Ectodermal cell (in vitro differentiated cells): ENCODE measurements at regions not wholly inside any gene's neighbourhood (a gene's known extent, or its start where the extent isn't known, plus 50 kb on each side); places are given as distances from the start of the nearest gene placed in this dataset.

ENCODE experiments used
- H3K27ac ChIP-seq: 2 replicates; pipeline ENCODE4 v1.7.0; 2013; ENCODE audit warnings: mild to moderate bottlenecking, low read depth, low read length; ENCODE audit not compliant: insufficient read depth, poor library complexity, severe bottlenecking
- H3K27me3 ChIP-seq: 2 replicates; pipeline ENCODE4 v1.7.0; 2013; ENCODE audit warnings: mild to moderate bottlenecking, low read length; ENCODE audit not compliant: insufficient read depth, control insufficient read depth, poor library complexity, severe bottlenecking
- H3K36me3 ChIP-seq: one replicate; pipeline ENCODE4 v1.7.0; 2013; ENCODE audit warnings: low read length; ENCODE audit not compliant: control insufficient read depth, insufficient read depth
- H3K4me1 ChIP-seq: one replicate; pipeline ENCODE4 v1.7.0; 2013; ENCODE audit warnings: low read length; ENCODE audit not compliant: control insufficient read depth, insufficient read depth
- H3K4me3 ChIP-seq: 2 replicates; pipeline ENCODE4 v1.7.0; 2013; ENCODE audit warnings: low read depth, low read length, control low read depth; ENCODE audit not compliant: insufficient read depth
- H3K9me3 ChIP-seq: 2 replicates; pipeline ENCODE4 v1.7.0; 2013; ENCODE audit warnings: mild to moderate bottlenecking, low read length, moderate library complexity; ENCODE audit not compliant: control insufficient read depth
- WGBS, 2 experiments: methylation state at CpG; one replicate each; pipeline ENCODE4 v1.1.7; 2013; ENCODE audit warnings: missing lambda C conversion rate in 2 of 2; 5-methylcytosine and 5-hydroxymethylcytosine counted together

DNA sequence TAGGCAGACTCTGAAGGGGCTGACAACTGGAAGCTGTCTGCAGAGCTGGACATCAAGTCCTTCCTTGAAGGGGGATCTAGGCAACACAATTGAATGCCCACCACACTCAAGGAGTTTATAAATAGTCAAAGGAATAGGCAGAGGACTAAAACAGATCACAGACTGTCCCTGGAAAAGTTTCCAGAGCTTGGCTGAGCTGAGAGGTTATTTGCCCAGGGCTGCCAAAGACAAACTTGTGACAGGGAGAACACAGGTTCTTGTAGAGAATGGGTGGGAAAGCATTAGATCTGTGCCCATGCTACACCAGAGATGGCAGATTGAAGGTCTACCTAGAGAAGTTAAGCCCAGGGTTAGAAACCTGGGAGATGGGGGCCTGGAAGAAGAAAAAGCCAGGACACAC is 344.6 kb downstream of the MID1IP1 start:
- no peaks in the 10 kb centered on the region for H3K27me3 ChIP-seq
- H3K4me1 ChIP-seq: no peaks in the 10 kb centered on the region
- no peaks in the 10 kb centered on the region for H3K9me3 ChIP-seq
- no peak overlapping the region for H3K4me3 ChIP-seq
- no peak overlapping the region for H3K27ac ChIP-seq
- no peaks in the 10 kb centered on the region for H3K36me3 ChIP-seq

- WGBS, 2 experiments: 17 to 23% methylated on average over 8 of the region's 8 CpGs
- Histone ChIP-seq H3K27ac (no peak overlapping the region), H3K27me3 (no peaks in the 10 kb centered on the region), H3K36me3 (no peaks in the 10 kb centered on the region), H3K4me1 (no peaks in the 10 kb centered on the region), H3K9me3 (no peaks in the 10 kb centered on the region), H3K4me3 (no peak overlapping the region)
Observed at GRCh38 chrX:39149761-39150160, 348.5 kb downstream of the MID1IP1 start.

DNA sequence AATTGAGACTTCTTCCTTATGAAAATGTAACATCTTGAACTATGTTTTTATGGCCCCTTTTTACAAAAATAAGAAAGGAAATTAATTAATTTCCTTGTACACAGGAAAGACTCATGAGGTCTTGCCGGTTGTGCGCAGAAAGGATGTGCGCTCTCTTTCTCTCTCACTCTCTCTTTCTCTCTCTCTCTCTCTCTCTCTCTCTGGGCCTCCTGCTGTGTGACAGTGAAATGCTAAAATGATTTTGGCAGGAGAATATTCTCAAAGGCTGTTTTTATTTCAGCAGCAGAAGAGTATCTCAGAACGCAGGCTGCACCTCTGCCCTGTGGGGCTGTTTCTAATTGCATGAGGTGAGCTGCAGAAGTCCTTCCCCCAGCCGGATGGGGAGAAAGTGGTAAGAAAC is 349.0 kb downstream of the MID1IP1 start:
- Histone ChIP-seq H3K27me3 (no peaks in the 10 kb centered on the region), H3K27ac (no peak overlapping the region), H3K36me3 (no peaks in the 10 kb centered on the region), H3K4me3 (no peak overlapping the region), H3K4me1 (no peaks in the 10 kb centered on the region), H3K9me3 (no peaks in the 10 kb centered on the region)
- WGBS, 2 experiments: 36 to 58% methylated on average over 4 to 5 of the region's 5 CpGs

DNA sequence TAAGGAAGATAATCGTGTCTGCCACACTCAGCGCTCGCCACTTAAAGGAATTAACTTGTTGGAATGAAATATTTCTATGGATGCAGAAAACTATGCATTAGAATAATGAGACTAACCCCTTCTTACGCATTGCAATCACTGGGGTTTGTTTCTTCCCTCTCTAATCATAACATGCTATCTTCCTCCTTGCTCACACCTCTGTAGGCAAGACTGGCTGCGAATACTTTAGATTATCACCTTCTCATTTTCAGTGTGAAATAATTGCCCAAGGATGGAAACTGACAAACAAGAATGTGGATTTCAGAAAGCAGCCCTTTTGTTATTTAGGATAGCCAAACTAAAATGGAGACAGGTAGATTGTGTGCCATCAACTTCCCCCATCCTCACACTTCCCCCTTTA is 349.4 kb downstream of the MID1IP1 start:
- H3K4me3 ChIP-seq: no peak overlapping the region
- H3K27ac ChIP-seq: no peak overlapping the region
- no peaks in the 10 kb centered on the region for H3K9me3 ChIP-seq
- H3K36me3 ChIP-seq: no peaks in the 10 kb centered on the region
- WGBS, 2 experiments: 36 to 72% methylated on average over 3 to 5 of the region's 5 CpGs
- no peaks in the 10 kb centered on the region for H3K27me3 ChIP-seq
- no peaks in the 10 kb centered on the region for H3K4me1 ChIP-seq

DNA sequence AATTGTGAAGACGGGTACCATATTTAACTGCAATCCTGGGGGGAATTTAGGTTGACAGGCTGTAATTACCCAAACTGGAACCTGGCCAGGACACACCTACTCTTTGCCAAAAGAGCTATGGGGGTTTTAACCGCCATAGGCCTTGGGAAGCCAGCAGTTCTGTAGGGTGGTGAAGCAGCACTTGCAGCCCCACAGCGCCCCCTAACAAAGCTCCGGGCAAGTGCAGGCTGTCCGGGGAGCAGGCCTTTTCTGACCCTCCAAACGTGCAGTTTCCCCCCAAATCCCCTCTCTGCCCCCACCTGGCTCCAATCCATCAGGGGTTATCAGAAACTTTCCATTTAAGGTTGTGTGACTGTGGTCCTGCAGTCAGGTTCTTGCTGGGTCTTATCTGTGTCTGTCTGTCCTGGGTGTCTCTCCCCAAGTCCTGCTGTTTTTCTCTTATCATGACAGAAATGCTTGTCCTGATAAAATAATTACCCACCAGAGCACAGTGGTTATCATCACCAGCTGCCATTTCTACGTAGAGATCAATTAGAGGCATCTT is 350.9 kb downstream of the MID1IP1 start:
- Histone ChIP-seq H3K27ac (no peak overlapping the region), H3K36me3 (no peaks in the 10 kb centered on the region), H3K9me3 (no peaks in the 10 kb centered on the region), H3K27me3 (no peaks in the 10 kb centered on the region), H3K4me1 (no peaks in the 10 kb centered on the region), H3K4me3 (no peak overlapping the region)
- 17 to 31% methylated on average over 7 of the region's 7 CpGs for WGBS, 2 experiments

DNA sequence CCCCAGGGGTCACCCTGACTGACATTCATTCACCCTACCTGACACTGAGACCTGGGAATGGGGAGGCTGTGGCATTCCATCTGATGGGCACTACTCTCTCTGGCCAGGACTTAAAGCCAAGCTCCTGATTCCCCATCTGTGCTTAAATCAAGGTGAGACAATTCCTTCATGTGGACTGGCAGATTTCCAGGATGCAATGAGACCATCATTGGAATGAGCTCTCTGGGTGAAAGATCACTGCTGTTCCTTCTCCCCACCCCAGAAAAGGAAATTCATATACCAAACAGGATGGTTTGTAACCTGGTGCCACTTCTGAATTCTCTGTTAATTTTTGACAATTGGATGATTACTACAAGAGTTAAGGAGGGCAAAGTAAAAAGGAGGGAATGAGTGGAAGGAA is 354.8 kb downstream of the MID1IP1 start:
- Histone ChIP-seq H3K4me1 (no peaks in the 10 kb centered on the region), H3K27ac (no peak overlapping the region), H3K36me3 (no peaks in the 10 kb centered on the region), H3K9me3 (no peaks in the 10 kb centered on the region), H3K4me3 (no peak overlapping the region), H3K27me3 (no peaks in the 10 kb centered on the region)

DNA sequence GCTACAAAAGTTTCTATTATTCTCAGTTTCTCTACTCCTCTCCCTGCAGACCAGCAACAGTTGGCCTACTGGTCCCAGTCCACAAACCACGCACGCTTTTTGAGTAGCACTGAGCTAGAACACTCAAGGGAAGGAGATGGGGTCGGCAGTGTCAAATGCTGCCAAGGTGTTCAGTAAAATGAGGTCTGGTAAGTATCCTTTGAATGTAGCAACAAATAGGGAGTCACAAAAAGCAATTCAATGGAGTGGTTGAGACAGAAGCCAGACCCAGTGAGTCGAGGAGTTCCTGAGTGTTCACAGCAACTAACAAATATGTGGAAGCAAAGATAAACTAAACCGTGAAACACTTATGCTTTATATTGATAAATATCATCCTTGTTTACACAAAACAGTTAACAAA is 355.7 kb downstream of the MID1IP1 start:
- no peaks in the 10 kb centered on the region for H3K4me1 ChIP-seq
- no peaks in the 10 kb centered on the region for H3K36me3 ChIP-seq
- H3K27ac ChIP-seq: no peak overlapping the region
- H3K4me3 ChIP-seq: no peak overlapping the region
- peaks cover 6% of the 10 kb centered on the region for H3K27me3 ChIP-seq
- no peaks in the 10 kb centered on the region for H3K9me3 ChIP-seq
- 92 to 100% methylated on average over 3 to 4 of the region's 5 CpGs for WGBS, 2 experiments

- Histone ChIP-seq H3K27me3 (peaks cover 10% of the 10 kb centered on the region), H3K36me3 (no peaks in the 10 kb centered on the region), H3K4me1 (no peaks in the 10 kb centered on the region), H3K27ac (no peak overlapping the region), H3K4me3 (no peak overlapping the region), H3K9me3 (no peaks in the 10 kb centered on the region)
- WGBS, 2 experiments: 84 to 87% methylated on average over 6 of the region's 6 CpGs
Observed at GRCh38 chrX:39157796-39158195, 356.5 kb downstream of the MID1IP1 start.

DNA sequence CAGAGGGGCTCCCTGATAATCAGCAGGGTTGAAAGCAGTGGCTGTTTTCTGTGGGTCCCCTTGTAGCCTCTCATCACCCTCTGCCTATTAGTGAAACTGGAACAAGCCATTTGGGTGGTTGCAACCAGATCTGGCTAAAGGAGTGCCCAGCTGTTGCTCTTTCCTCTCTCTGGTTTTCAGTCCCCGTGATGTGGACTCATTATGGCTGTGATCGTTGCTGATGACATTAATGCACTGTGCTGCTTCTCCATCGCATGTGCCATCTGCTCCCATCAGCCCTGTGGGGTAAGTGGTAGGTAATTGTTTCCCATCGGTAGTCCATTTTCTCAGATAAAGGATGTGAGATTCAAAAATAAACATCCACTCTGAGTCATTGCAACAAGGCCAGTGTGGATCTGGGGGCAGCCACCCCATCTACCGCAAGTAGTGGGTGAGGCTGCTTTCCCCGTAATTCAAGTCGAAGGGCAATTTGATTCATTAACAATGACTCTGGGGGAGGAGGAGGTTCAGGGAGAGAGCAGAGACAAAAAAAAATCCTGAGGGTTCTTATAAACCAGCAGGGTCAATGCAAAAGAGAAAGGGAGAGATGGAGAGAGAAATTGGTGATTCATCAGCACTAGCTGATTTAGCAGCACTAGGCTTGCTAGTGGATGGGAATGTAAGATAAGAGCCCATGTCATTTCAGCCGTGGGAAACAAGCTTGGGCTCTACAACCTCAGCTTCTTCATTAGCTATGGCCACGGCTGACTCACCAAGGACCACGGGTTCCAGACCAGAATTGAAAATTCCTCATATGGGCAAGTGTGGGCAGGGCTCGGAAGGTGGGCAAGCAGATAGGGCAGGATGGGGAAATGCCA is 357.8 kb downstream of the MID1IP1 start:
- Histone ChIP-seq H3K9me3 (no peaks in the 10 kb centered on the region), H3K36me3 (no peaks in the 10 kb centered on the region), H3K4me1 (no peaks in the 10 kb centered on the region), H3K27me3 (peaks cover 12% of the 10 kb centered on the region), H3K27ac (no peak overlapping the region), H3K4me3 (no peak overlapping the region)
- WGBS, 2 experiments: 88 to 90% methylated on average over 8 to 11 of the region's 11 CpGs

- H3K4me3 ChIP-seq: no peak overlapping the region
- H3K27ac ChIP-seq: no peak overlapping the region
- no peaks in the 10 kb centered on the region for H3K36me3 ChIP-seq
- no peaks in the 10 kb centered on the region for H3K4me1 ChIP-seq
- 86 to 94% methylated on average over 4 of the region's 4 CpGs for WGBS, 2 experiments
- H3K27me3 ChIP-seq: peaks cover 12% of the 10 kb centered on the region
- H3K9me3 ChIP-seq: no peaks in the 10 kb centered on the region
Observed at GRCh38 chrX:39159921-39160507, 358.8 kb downstream of the MID1IP1 start.
